SK-N-SH treated with all-trans-retinoic acid at 6 μM for 48 hours (cell line): ENCODE measurements at regions not wholly inside any gene's neighbourhood (a gene's known extent, or its start where the extent isn't known, plus 50 kb on each side); places are given as distances from the start of the nearest gene placed in this dataset.

Experiments used
- ATAC-seq: fragments of 200-7000 bp; cut with Tn5 transposase; 3 replicates; pipeline ENCODE4 v1.9.1; 2020; ENCODE audit warnings: mild to moderate bottlenecking, moderate library complexity
- ARNTL ChIP-seq: fragments of 450-650 bp; formaldehyde crosslinking; IDR thresholded peaks from 2 replicates; pipeline ENCODE4 v1.5.0; 2020; ENCODE audit warnings: low read depth, mild to moderate bottlenecking, moderate library complexity, borderline replicate concordance
- BACH2 ChIP-seq: fragments of 250-450 bp; sonication (Bioruptor Pico); IDR thresholded peaks from 2 replicates; pipeline ENCODE4 v1.9.0; 2021; ENCODE audit warnings: mild to moderate bottlenecking, borderline replicate concordance
- CREB5 ChIP-seq: fragments of 250-450 bp; sonication (Bioruptor Pico); IDR thresholded peaks from 2 replicates; pipeline ENCODE4 v1.5.1; 2020; ENCODE audit warnings: low read depth, mild to moderate bottlenecking, moderate library complexity
- CSDC2 ChIP-seq: fragments of 250-450 bp; sonication (Bioruptor Pico); IDR thresholded peaks from 2 replicates; pipeline ENCODE4 v1.5.0; 2020; ENCODE audit warnings: mild to moderate bottlenecking, moderate library complexity
- ESRRG ChIP-seq: fragments of 250-450 bp; sonication (Bioruptor Pico); IDR thresholded peaks from 2 replicates; pipeline ENCODE4 v1.6.1; 2021; ENCODE audit warnings: mild to moderate bottlenecking
- GLIS3 ChIP-seq: fragments of 250-450 bp; sonication (Bioruptor Pico); IDR thresholded peaks from 2 replicates; pipeline ENCODE4 v1.5.0; 2020; ENCODE audit warnings: mild to moderate bottlenecking, moderate library complexity
- ISL1 ChIP-seq: fragments of 250-450 bp; sonication (Bioruptor Pico); IDR thresholded peaks from 2 replicates; pipeline ENCODE4 v2.1.2; 2022; ENCODE audit warnings: mild to moderate bottlenecking, moderate library complexity
- OSR1 ChIP-seq: fragments of 250-450 bp; sonication (Bioruptor Pico); IDR thresholded peaks from 2 replicates; pipeline ENCODE4 v1.8.0; 2022; ENCODE audit warnings: moderate library complexity, mild to moderate bottlenecking, inconsistent platforms
- POU6F1 ChIP-seq: fragments of 250-450 bp; sonication (Bioruptor Pico); IDR thresholded peaks from 2 replicates; pipeline ENCODE4 v1.8.0; 2021; ENCODE audit warnings: low read depth, mild to moderate bottlenecking, moderate library complexity, borderline replicate concordance
- PPARA ChIP-seq: fragments of 250-450 bp; sonication (Bioruptor Pico); IDR thresholded peaks from 2 replicates; pipeline ENCODE4 v1.5.0; 2020; ENCODE audit warnings: mild to moderate bottlenecking, borderline replicate concordance
- RARB ChIP-seq: fragments of 250-450 bp; sonication (Bioruptor Pico); IDR thresholded peaks from 2 replicates; pipeline ENCODE4 v1.8.0; 2021; ENCODE audit warnings: mild to moderate bottlenecking, moderate library complexity
- SNAI2 ChIP-seq: fragments of 250-450 bp; sonication (Bioruptor Pico); IDR thresholded peaks from 2 replicates; pipeline ENCODE4 v1.5.0; 2020; ENCODE audit warnings: mild to moderate bottlenecking, moderate library complexity
- TCF4 ChIP-seq: fragments of 250-450 bp; sonication (Bioruptor Pico); IDR thresholded peaks from 2 replicates; pipeline ENCODE4 v1.8.0; 2021; ENCODE audit warnings: mild to moderate bottlenecking, moderate library complexity, borderline replicate concordance
- TOX ChIP-seq: fragments of 250-450 bp; sonication (Bioruptor Pico); IDR thresholded peaks from 2 replicates; pipeline ENCODE4 v1.8.0; 2021; ENCODE audit warnings: mild to moderate bottlenecking, moderate library complexity, borderline replicate concordance
- TSHZ2 ChIP-seq: fragments of 250-450 bp; sonication (Bioruptor Pico); IDR thresholded peaks from 2 replicates; pipeline ENCODE4 v1.5.0; 2020; ENCODE audit warnings: mild to moderate bottlenecking, moderate library complexity
- ZC3H10 ChIP-seq: fragments of 250-450 bp; sonication (Bioruptor Pico); IDR thresholded peaks from 2 replicates; pipeline ENCODE4 v1.5.1; 2021; ENCODE audit warnings: mild to moderate bottlenecking, moderate library complexity
- ZFP3 ChIP-seq: fragments of 250-450 bp; sonication (Bioruptor Pico); IDR thresholded peaks from 2 replicates; pipeline ENCODE4 v1.5.0; 2020; ENCODE audit warnings: mild to moderate bottlenecking, moderate library complexity
- ZFP30 ChIP-seq: fragments of 450-650 bp; formaldehyde crosslinking; IDR thresholded peaks from 2 replicates; pipeline ENCODE4 v1.5.0; 2022; ENCODE audit warnings: mild to moderate bottlenecking, moderate library complexity
- ZNF70 ChIP-seq: fragments of 450-650 bp; formaldehyde crosslinking; IDR thresholded peaks from 2 replicates; pipeline ENCODE4 v1.5.0; 2020; ENCODE audit warnings: mild to moderate bottlenecking, moderate library complexity
- ZNF8 ChIP-seq: fragments of 450-650 bp; formaldehyde crosslinking; IDR thresholded peaks from 2 replicates; pipeline ENCODE4 v1.5.0; 2020; ENCODE audit warnings: mild to moderate bottlenecking, moderate library complexity

GRCh38 chr11:92168936-92169335 is 55.7 kb upstream of the FAT3 start:
- ATAC-seq = no peak
- TF ChIP-seq ESRRG (CRISPR knock-in tag) (no peak), ISL1 (CRISPR knock-in tag) (no peak), RARB (CRISPR knock-in tag) (no peak), SNAI2 (CRISPR knock-in tag) (no peak), ZFP3 (CRISPR knock-in tag) (no peak), ZNF70 (no peak), CSDC2 (no peak), PPARA (CRISPR knock-in tag) (no peak)

- TF ChIP-seq TSHZ2 (CRISPR knock-in tag) (no peak), GLIS3 (no peak), ARNTL (CRISPR knock-in tag) (no peak), ZFP3 (CRISPR knock-in tag) (no peak), CREB5 (CRISPR knock-in tag) (no peak), SNAI2 (CRISPR knock-in tag) (no peak), ISL1 (CRISPR knock-in tag) (no peak), PPARA (CRISPR knock-in tag) (no peak), TCF4 (no peak), RARB (CRISPR knock-in tag) (no peak), CSDC2 (no peak), BACH2 (no peak), ESRRG (CRISPR knock-in tag) (no peak), ZC3H10 (no peak), TOX (CRISPR knock-in tag) (no peak), POU6F1 (CRISPR knock-in tag) (no peak), ZFP30 (CRISPR knock-in tag) (no peak), ZNF70 (no peak)
- ATAC-seq = no peak
Observed at GRCh38 chr11:92167571-92167970, 57.0 kb upstream of the FAT3 start.

GRCh38 chr11:92166335-92166734 is 58.3 kb upstream of the FAT3 start:
- TF ChIP-seq GLIS3 = no peak
- TF ChIP-seq OSR1 (CRISPR knock-in tag) = no peak
- no peak for TF ChIP-seq ZC3H10
- TF ChIP-seq ARNTL (CRISPR knock-in tag) = no peak
- no peak for TF ChIP-seq ZNF70
- TF ChIP-seq RARB (CRISPR knock-in tag) = no peak
- TF ChIP-seq ZFP30 (CRISPR knock-in tag) = no peak
- no peak for TF ChIP-seq TCF4
- no peak for ATAC-seq

- TF ChIP-seq ESRRG (CRISPR knock-in tag) (no peak), OSR1 (CRISPR knock-in tag) (no peak), BACH2 (no peak), SNAI2 (CRISPR knock-in tag) (no peak), ZNF8 (no peak), GLIS3 (no peak), RARB (CRISPR knock-in tag) (no peak), ZC3H10 (no peak), ISL1 (CRISPR knock-in tag) (no peak), ARNTL (CRISPR knock-in tag) (no peak), TSHZ2 (CRISPR knock-in tag) (no peak), ZFP30 (CRISPR knock-in tag) (no peak), TCF4 (no peak)
- ATAC-seq = no peak
Observed at GRCh38 chr11:92163879-92164278, 60.7 kb upstream of the FAT3 start.
